Ascending aorta (tissue), 2 donors: ENCODE measurements at regions not wholly inside any gene's neighbourhood (a gene's known extent, or its start where the extent isn't known, plus 50 kb on each side); places are given as distances from the start of the nearest gene placed in this dataset.

Source experiments
- DNase-seq, 2 donors: peaks; one replicate each; pipeline ENCODE4 v3.0.0-alpha.2; 2019; ENCODE audit warnings: low spot score in 2 of 2
- H3K27ac ChIP-seq, 2 donors: fragments of 200-600 bp; sonication (generic); one replicate each; pipeline ENCODE4 v1.5.1; 2016 to 2017; ENCODE audit warnings: mild to moderate bottlenecking in 1 of 2
- H3K27me3 ChIP-seq: fragments of 200-600 bp; sonication (generic); one replicate; pipeline ENCODE4 v1.5.1; 2017
- H3K36me3 ChIP-seq, 2 donors: fragments of 200-600 bp; sonication (generic); one replicate each; pipeline ENCODE4 v1.5.1; 2016
- H3K4me1 ChIP-seq, 2 donors: fragments of 200-600 bp; sonication (generic); one replicate each; pipeline ENCODE4 v1.5.1; 2016 to 2017; ENCODE audit warnings: mild to moderate bottlenecking in 1 of 2
- H3K4me3 ChIP-seq, 2 donors: fragments of 200-600 bp; sonication (generic); one replicate each; pipeline ENCODE4 v1.5.1; 2016 to 2017; ENCODE audit warnings: mild to moderate bottlenecking in 1 of 2
- H3K9me3 ChIP-seq, 2 donors: fragments of 200-600 bp; sonication (generic); one replicate each; pipeline ENCODE4 v1.5.1; 2016
- intact Hi-C: fragments of 100-400 bp; cut with DNase I; formaldehyde crosslinking; loops from one replicate; pipeline ENCODE4 v1.15.1; 2023
- TF ChIP-seq, protein P1 (sequence below), 3 experiments: fragments of 200-600 bp in 2 of 3; fragments of 450-650 bp in 1 of 3; sonication (generic) in 2 of 3; IDR thresholded peaks; one replicate each; pipeline ENCODE4 v1.5.1; 2016 to 2019; ENCODE audit warnings: antibody characterized with exemption in 3 of 3, mild to moderate bottlenecking in 1 of 3, moderate library complexity in 1 of 3

DNA sequence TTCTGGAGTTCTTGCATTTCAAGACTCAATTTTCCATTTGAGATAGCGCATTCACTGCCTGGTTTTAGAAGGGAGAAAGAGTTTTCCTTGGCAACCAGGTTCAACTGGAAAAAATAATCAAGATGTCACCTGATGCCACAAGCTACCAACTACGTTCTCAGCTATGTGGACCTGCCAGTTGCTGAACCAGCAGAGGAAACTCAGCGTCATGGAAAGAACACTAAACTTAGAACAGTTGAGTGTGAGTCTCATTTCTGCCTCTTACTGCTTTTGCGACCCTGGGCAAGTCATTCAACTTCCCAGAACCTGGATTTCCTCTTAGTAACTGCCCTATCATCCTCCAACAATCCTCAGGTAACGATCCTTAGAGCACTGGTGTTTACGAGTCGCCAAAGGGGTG is 373.0 kb upstream of the ESRRG start:
- TF ChIP-seq, protein P1, sequence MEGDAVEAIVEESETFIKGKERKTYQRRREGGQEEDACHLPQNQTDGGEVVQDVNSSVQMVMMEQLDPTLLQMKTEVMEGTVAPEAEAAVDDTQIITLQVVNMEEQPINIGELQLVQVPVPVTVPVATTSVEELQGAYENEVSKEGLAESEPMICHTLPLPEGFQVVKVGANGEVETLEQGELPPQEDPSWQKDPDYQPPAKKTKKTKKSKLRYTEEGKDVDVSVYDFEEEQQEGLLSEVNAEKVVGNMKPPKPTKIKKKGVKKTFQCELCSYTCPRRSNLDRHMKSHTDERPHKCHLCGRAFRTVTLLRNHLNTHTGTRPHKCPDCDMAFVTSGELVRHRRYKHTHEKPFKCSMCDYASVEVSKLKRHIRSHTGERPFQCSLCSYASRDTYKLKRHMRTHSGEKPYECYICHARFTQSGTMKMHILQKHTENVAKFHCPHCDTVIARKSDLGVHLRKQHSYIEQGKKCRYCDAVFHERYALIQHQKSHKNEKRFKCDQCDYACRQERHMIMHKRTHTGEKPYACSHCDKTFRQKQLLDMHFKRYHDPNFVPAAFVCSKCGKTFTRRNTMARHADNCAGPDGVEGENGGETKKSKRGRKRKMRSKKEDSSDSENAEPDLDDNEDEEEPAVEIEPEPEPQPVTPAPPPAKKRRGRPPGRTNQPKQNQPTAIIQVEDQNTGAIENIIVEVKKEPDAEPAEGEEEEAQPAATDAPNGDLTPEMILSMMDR (IDR thresholded peaks at IDR 0.05) = no peak
- DNase-seq = no peak
- Histone ChIP-seq H3K27ac (no peak overlapping the region), H3K36me3 (no peaks in the 10 kb centered on the region), H3K27me3 (no peaks in the 10 kb centered on the region), H3K9me3 (no peaks in the 10 kb centered on the region), H3K4me3 (no peak overlapping the region), H3K4me1 (no peaks in the 10 kb centered on the region)
- intact Hi-C loops = no loop called here

GRCh38 chr1:217095050-217095622 is 371.9 kb upstream of the ESRRG start:
- no peak for DNase-seq
- TF ChIP-seq, protein P1 (IDR thresholded peaks at IDR 0.05) = no peak
- Histone ChIP-seq H3K4me1 (no peaks in the 10 kb centered on the region), H3K4me3 (no peak overlapping the region), H3K27ac (no peak overlapping the region), H3K36me3 (no peaks in the 10 kb centered on the region), H3K27me3 (no peaks in the 10 kb centered on the region), H3K9me3 (no peaks in the 10 kb centered on the region)
- intact Hi-C loops = no loop called here

GRCh38 chr1:217091561-217091960 is 368.3 kb upstream of the ESRRG start:
- no peaks in the 10 kb centered on the region for H3K4me1 ChIP-seq
- no peak overlapping the region for H3K4me3 ChIP-seq
- no peak for DNase-seq
- H3K27ac ChIP-seq = no peak overlapping the region
- H3K27me3 ChIP-seq = peaks cover 3% of the 10 kb centered on the region
- TF ChIP-seq, protein P1 (IDR thresholded peaks at IDR 0.05) = no peak
- no peaks in the 10 kb centered on the region for H3K36me3 ChIP-seq
- no peaks in the 10 kb centered on the region for H3K9me3 ChIP-seq
- intact Hi-C loops = no loop called here

DNA sequence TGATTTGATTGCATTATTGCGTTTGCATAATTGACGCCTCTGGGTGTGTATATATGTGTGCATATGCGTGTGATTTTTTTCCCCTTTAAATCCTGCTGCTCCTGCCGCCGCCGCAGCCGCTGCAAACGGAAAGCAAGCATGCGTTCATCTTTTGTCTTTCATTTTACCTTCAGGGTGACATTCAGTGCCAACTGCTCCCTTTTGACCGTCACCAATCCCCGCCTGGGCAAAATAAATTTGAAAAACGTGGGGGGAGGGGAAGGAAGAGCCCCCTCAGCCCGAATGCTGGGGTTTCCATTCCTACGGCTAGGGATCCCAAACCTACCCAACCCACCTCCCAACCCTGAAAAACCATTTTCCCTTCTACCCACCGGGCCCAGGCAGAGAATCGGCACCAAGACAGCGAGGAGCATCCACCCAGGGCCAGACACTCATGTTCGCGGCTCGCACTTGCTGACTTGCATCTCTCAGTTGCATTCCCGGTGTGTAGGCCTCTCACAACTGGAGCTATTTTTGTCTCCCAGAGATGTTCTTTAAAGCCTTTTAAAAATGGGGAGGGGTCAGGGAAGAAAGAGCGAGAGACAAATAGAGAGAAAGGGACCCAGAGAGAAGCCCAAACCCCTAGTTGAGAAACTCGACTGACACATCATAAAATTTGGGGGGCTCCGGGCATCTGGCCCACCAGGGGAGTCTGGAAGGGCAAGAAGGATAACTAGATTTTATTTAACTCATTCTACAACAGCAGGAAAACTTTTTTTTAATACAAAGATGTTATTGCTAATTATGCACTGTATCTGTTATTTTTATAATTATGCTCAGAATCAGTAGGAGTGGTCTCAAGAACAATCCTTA is 367.1 kb upstream of the ESRRG start:
- Histone ChIP-seq H3K9me3 (no peaks in the 10 kb centered on the region), H3K36me3 (no peaks in the 10 kb centered on the region), H3K4me1 (no peaks in the 10 kb centered on the region), H3K27me3 (peaks cover 3% of the 10 kb centered on the region), H3K27ac (no peak overlapping the region), H3K4me3 (peak overlapping the region; percentile 54 to 59)
- intact Hi-C loops = no loop called here
- TF ChIP-seq, protein P1 (IDR thresholded peaks at IDR 0.05) = no peak
- no peak for DNase-seq

- no peak for DNase-seq
- H3K9me3 ChIP-seq = no peaks in the 10 kb centered on the region
These were observed 366.3 kb upstream of the ESRRG start for GRCh38 chr1:217089361-217090014.

More at GRCh38 chr1:217089361-217090014, 366.3 kb upstream of the ESRRG start:
- H3K36me3 ChIP-seq = no peaks in the 10 kb centered on the region
- intact Hi-C loops = no loop called here
- H3K27ac ChIP-seq = no peak overlapping the region
- TF ChIP-seq, protein P1 (IDR thresholded peaks at IDR 0.05) = no peak
- peak overlapping the region; percentile 54 to 59 for H3K4me3 ChIP-seq
- peaks cover 3% of the 10 kb centered on the region for H3K27me3 ChIP-seq
- H3K4me1 ChIP-seq = no peaks in the 10 kb centered on the region
